GM21515 (cell line): ENCODE measurements at regions not wholly inside any gene's neighbourhood (a gene's known extent, or its start where the extent isn't known, plus 50 kb on each side); places are given as distances from the start of the nearest gene placed in this dataset.
"Not testable (repeated sequence)": the region's sequence is repeated elsewhere in the genome, so short reads cannot be mapped to it uniquely, and the experiment has no call there.

Experiments used
- ATAC-seq: cut with Tn5 transposase; IDR thresholded peaks from one replicate; pipeline ENCODE4 v1.9.1; 2021; ENCODE audit not compliant: unreplicated experiment

- peak; percentile 68 for ATAC-seq
Observed at GRCh38 chr3:140863580-140864009, 78.0 kb upstream of the SLC25A36 start.

- no peak for ATAC-seq
Observed at GRCh38 chr3:140870351-140870750, 71.3 kb upstream of the SLC25A36 start.

GRCh38 chr3:140871022-140871421 is 70.6 kb upstream of the SLC25A36 start:
- ATAC-seq, result no peak

- not testable (repeated sequence) for ATAC-seq
Observed at GRCh38 chr3:140872165-140872564, 69.5 kb upstream of the SLC25A36 start.

GRCh38 chr3:140883428-140884040 is 58.1 kb upstream of the SLC25A36 start:
- no peak for ATAC-seq

- ATAC-seq, result not testable (repeated sequence)
Observed at GRCh38 chr3:140885697-140886096, 55.9 kb upstream of the SLC25A36 start.
